CD4-positive, alpha-beta T cell treated with Interleukin-17A for 1 hour (primary cell): ENCODE measurements at regions not wholly inside any gene's neighbourhood (a gene's known extent, or its start where the extent isn't known, plus 50 kb on each side); places are given as distances from the start of the nearest gene placed in this dataset.

Experiments used
- DNase-seq: peaks from one replicate; pipeline ENCODE4 v3.0.0-alpha.2; 2020

- DNase-seq: no peak
Measured at GRCh38 chr5:93096561-93096960, 484.5 kb downstream of the NR2F1-AS1 start.

GRCh38 chr5:93092349-93093105 lies 488.5 kb downstream of the NR2F1-AS1 start:
- DNase-seq: no peak

- DNase-seq: no peak
Measured at GRCh38 chr5:93090698-93091097, 490.3 kb downstream of the NR2F1-AS1 start.

- no peak for DNase-seq
Measured at GRCh38 chr5:93088592-93089389, 492.2 kb downstream of the NR2F1-AS1 start.

- DNase-seq: no peak
Measured at GRCh38 chr5:93087326-93087725, 493.7 kb downstream of the NR2F1-AS1 start.

- DNase-seq: no peak
Measured at GRCh38 chr5:93082981-93083380, 498.0 kb downstream of the NR2F1-AS1 start.

- no peak for DNase-seq
Measured at GRCh38 chr5:93079046-93079445, 502.0 kb downstream of the NR2F1-AS1 start.

GRCh38 chr5:93078082-93079038 lies 502.7 kb downstream of the NR2F1-AS1 start:
- DNase-seq: no peak

GRCh38 chr5:93076566-93076965 lies 504.5 kb downstream of the NR2F1-AS1 start:
- DNase-seq: no peak

- DNase-seq: no peak
Measured at GRCh38 chr5:93076096-93076495, 504.9 kb downstream of the NR2F1-AS1 start.

- DNase-seq: no peak
Measured at GRCh38 chr5:93073547-93073946, 507.5 kb downstream of the NR2F1-AS1 start.

- no peak for DNase-seq
Measured at GRCh38 chr5:93072831-93073459, 508.1 kb downstream of the NR2F1-AS1 start.

GRCh38 chr5:93071710-93072109 lies 509.3 kb downstream of the NR2F1-AS1 start:
- DNase-seq: no peak

- DNase-seq: no peak
Measured at GRCh38 chr5:93070938-93071337, 510.1 kb downstream of the NR2F1-AS1 start.

- no peak for DNase-seq
Measured at GRCh38 chr5:93069276-93069675, 511.7 kb downstream of the NR2F1-AS1 start.

GRCh38 chr5:93062548-93062947 lies 518.5 kb downstream of the NR2F1-AS1 start:
- no peak for DNase-seq

- DNase-seq: no peak
Measured at GRCh38 chr5:93058309-93058708, 522.7 kb downstream of the NR2F1-AS1 start.

GRCh38 chr5:93057311-93057710 lies 523.7 kb downstream of the NR2F1-AS1 start:
- no peak for DNase-seq

GRCh38 chr5:93055971-93056370 lies 525.0 kb downstream of the NR2F1-AS1 start:
- no peak for DNase-seq

GRCh38 chr5:93055561-93055960 lies 525.5 kb downstream of the NR2F1-AS1 start:
- no peak for DNase-seq

GRCh38 chr5:93054424-93055163 lies 526.4 kb downstream of the NR2F1-AS1 start:
- DNase-seq: no peak

GRCh38 chr5:93053825-93054224 lies 527.2 kb downstream of the NR2F1-AS1 start:
- no peak for DNase-seq
